HG02571 (cell line): ENCODE measurements at regions not wholly inside any gene's neighbourhood (a gene's known extent, or its start where the extent isn't known, plus 50 kb on each side); places are given as distances from the start of the nearest gene placed in this dataset.
"Not testable (repeated sequence)": the region's sequence is repeated elsewhere in the genome, so short reads cannot be mapped to it uniquely, and the experiment has no call there.

Experiments
- ATAC-seq: cut with Tn5 transposase; IDR thresholded peaks from one replicate; pipeline ENCODE4 v1.9.1; 2021; ENCODE audit warnings: mild to moderate bottlenecking, moderate library complexity; ENCODE audit not compliant: unreplicated experiment

DNA sequence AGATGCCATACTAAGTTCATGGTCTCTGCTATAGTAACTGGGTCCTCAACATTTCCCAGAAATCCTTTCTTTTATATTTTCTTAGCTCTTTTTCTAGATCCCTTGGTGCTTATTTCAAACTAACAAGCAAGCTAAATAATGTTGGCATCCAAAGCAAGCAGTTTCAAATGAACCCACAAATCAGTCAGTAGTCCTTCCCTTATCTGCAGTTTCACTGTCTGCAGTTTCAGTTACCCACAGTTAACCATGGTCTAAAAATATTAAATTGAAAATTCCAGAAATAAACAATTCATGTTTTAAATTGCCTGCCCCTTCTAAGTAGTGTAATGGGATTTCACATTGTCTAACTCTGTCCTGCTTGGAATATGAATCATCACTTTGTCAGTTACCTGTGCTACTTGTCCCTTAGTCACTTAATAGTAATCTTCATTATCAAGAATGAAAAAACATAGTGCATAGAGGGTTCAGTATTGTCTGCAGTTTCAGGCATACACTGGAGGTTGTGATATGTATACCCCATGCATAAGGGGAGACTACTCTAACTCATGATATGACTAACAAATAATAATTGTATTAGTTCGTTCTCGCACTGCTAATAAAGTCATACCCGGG lies 633.7 kb downstream of the MECOM start:
- no peak for ATAC-seq

DNA sequence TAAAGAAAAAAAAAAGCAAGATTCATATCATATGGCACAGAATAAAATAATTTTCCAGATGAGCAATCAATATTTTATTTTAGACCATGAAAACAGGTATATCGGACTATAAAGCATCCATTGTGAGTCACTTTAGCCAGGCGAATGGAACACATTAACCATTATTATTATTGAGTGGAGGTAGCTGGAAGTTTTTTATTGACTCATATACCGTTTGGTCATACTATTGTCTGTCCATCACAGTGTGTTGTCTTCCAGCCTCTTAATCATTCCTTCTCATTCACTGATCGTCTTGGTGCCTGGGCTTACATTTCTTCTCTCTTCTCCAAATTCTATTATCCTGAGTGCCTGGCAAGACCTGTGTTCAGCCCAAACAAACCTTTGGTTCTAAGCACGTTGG lies 634.8 kb downstream of the MECOM start:
- ATAC-seq: no peak

DNA sequence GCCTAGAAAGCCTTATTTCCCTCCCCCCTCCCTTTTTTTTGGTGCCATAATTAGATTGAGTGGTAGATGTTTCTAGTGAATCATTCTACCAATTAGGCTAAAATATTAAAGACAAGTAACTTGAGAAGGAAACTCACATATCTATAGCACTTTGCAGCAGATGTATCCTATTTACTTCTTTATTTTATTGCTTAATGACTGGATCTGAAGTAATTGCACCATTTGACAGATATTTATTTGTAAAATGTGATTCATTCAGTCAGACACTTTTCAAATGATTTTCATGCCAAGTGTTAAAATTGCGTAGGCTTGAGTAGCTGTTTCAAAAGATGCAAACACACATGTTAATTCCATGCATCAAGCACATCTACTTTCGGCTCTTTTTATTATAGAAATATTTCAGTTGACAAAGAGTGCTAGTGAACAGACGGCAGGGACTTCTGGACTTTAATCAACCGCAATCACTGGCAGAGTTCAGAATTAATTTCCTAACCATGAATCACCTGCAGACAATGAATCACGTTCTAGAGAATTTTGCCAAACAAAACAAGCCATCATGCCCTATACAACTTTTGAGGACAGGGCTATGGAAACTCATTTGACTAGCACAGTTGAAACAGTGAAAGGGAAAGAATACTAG lies 636.8 kb downstream of the MECOM start:
- no peak for ATAC-seq

DNA sequence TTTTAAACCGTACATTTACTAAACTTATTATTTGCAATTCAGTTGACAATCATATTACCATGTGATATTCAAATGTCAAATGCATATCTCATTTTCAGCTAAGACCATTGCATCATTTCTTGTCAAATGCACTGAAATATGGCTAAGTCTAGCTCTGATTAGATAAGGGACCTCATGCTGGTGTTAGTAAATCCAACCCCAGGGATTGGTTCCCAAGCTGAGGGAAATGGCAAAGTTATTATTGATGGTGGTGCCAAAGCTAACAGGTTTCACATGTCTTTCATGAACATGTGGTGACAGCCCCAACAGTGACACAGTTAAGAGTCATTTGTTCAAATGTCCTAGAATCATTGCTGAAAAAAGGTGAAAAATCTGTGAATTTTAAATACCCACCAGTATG lies 641.1 kb downstream of the MECOM start:
- ATAC-seq: no peak

DNA sequence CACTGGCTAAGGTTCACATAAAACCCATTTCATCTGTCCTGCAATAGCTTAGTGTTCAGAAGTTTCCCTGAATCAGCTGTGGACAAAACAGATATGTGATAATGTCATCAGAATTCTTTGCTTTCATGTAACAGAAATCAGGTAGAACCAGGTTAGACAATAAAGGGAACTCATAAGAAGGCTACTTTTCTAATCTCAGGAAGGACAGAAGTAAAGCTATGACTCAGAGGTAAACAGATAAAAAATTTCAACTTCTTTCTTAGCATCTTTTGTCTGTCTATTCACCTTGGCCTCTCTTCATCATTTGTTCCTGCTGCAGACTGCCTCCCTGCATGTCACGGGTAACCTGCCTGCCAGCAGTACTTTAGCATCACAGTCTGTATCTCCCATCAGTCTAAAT lies 643.1 kb downstream of the MECOM start:
- no peak for ATAC-seq

DNA sequence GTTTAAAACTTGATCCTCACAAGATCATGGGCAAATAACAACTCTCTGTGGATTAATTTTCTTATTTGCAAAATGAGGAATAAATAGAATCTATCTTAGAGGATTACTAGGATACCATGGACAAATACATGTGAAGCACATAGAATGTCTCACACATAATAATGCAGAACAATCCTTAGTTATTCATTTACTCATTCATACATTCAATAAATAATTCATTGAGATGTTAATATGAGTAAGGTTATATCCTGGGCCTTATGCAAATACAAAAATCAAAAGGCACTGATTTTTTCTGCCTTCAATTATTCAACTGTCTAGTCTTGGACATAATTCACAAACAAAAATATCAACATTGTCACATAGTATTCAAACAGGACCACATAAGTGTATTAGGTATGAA lies 654.1 kb downstream of the MECOM start:
- no peak for ATAC-seq

DNA sequence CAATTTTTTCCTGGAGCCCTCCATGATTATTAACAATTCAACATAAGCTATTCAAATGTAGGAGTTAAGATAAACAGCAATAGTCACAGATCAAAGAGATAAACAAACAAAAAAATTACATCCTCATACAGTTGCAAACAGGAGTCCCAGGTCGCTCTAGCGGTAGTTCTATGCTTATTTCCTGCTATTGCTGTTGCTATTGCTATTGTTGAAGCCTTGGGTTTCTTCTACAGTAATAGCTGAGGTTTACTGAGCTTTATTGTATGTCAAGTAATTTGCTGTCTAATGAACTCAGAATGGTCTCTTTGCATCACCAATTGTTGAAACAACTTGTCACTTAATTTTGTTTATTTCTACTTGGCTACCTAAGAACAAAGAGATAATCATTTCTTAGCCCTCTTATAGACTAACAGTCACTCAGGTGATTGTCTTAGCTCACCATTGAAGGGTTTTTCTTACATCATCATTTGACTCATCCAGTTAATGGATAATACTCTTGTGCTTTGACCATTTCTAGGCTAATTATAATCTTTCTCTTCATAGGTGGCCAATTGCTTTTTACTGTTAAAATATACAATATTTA lies 654.6 kb downstream of the MECOM start:
- no peak for ATAC-seq

DNA sequence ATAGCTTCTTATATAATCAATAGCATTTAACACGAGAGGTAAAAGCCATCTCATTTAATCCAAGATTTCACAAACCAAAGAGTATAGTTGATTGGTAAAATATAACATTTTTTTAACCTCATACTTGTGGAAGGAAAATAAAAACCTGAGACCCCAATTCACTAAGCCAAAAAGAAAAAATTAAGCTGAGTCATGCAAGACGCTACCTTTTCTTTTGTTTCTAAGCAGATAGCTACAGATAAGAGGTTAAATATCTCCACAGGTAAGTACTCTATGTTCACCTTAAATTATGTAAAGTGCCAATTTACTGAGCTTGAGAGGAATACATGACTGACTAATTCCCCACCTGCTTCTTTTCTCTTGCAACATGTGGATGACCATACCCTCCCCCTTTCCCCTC lies 656.4 kb downstream of the MECOM start:
- ATAC-seq: no peak

DNA sequence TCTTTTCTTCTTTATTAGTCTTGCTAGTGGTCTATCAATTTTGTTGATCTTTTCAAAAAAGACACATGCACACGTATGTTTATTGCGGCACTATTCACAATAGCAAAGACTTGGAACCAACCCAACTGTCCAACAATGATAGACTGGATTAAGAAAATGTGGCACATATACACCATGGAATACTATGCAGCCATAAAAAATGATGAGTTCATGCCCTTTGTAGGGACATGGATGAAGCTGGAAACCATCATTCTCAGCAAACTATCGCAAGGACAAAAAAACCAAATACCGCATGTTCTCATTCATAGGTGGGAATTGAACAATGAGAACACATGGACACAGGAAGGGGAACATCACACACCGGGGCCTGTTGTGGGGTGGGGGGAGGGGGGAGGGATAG lies 657.1 kb downstream of the MECOM start:
- ATAC-seq: not testable (repeated sequence)

DNA sequence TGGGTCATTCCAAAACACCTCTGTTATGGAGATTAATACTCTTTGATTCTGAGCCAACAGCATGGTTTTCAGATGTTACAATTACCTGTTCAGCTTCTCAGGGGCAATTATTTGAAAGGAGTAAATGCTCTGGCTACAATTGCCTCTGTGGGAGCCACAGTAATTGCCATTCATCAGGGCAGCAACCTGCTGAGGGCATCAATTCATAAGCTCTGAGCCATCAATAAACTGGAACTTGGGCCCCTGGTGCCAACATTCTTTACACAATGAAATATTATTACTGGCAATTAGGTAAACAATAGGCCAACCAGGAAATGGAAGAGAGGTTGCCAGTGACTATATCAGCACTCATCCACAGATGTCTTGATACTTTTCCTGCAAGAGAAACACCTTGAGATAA lies 660.8 kb downstream of the MECOM start:
- ATAC-seq: no peak

DNA sequence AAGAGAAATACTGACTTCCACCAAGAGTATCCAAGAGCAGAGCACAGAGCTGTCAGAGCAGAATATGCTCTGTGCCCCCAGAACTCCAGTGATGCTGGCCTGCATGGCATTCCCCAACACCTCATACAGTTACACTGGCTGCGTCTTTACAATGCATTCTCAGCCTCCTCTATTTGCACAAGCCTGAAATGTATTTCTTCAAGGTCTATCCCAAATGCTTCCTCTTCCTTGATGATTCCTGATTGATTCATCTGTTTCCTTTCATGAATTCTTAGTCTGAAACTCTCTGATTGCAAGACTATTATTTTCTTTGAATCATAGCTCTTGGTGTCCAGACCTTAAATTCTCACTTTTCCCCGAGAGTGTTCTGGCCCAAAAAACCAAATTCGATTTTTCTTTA lies 664.7 kb downstream of the MECOM start:
- no peak for ATAC-seq

DNA sequence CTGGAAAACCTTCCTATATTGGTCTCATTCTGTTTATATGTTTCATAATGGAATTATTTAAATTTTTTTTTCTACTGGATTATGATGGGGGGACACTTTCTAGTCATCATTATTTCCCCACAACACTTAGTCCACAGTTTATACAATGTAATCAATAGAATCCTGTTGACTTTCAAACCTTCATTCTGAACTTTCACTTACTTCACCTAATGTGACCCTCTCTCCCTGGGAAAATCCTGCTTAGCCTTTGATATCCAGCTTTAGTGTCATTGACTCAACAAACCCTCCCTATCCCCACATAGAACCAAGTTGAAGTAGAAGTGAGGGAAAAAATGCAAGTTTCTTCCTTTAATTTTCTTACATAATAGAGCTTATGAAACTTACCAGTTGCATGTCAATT lies 666.0 kb downstream of the MECOM start:
- no peak for ATAC-seq

DNA sequence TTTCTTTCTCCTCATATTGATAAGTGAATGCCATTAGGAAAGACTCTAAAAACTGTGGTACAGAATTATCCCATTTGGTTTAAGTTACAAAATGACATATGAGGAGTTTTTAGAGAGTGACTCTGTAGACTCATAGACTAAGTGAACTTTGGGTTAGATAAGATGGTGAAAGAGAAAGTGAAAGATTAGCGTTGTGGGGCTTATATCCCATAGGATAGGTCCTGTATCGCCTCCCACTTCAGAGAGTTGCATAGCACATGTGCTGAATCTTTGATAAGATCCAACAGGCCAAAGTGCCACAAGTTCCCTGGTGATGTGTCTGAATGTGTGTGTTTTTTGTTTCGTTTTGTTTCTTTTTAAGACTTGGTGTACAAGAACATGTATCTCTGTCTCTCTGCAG lies 666.9 kb downstream of the MECOM start:
- ATAC-seq: no peak

DNA sequence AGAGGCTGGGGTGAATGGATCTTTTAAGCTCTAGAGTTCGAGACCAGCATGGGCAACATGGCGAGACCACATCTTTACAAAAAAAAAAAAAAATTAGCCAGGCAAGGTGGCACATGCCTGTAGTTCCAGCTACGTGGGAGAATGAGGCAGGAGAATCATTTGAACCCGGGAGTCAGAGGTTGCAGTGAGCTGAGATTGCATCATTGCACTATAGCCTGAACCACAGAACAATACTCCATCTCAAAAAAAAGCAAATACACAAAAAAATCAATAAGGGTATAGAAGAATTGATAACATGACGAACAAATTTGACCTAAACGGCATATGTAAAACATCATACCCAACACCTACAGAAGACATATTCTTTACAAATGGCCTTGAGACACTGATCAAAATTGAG lies 668.4 kb downstream of the MECOM start:
- no peak for ATAC-seq

DNA sequence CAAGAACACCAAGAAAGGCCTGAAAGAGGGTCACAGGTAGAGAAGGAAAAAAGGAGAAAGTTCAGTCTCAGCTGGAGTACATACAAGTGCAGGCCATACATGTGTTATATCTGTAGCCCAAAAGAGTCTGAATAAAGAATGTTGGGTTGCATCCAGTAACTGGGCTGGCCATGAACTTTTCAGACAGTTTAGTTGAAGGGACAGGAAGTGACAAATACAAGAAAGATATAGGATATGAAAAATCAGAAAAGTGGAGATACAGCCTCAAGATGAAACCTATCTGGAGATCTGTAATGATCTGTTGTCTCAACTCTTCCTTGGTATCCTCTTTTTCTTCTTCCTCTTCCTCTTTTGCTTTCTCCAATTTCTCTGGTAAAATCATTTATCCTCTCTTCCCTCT lies 671.7 kb downstream of the MECOM start:
- no peak for ATAC-seq

DNA sequence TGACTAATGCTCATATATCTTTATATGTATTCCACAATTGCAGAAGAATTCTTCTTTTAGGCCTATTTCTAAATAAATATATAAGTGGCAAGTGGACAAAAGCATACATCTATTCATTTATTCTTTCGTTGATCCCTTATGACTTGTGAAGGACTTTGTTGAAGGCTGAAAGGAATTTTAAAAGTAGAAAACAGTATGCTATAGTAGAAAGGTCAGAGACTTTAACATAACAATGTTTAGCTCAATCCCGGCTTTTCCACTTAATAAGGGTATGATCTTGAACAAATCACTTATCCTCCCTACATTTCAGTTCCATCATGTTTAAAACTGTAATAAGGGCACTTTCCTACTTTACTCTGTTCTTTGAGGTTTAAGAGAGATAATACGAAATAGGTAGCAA lies 672.9 kb downstream of the MECOM start:
- ATAC-seq: no peak

DNA sequence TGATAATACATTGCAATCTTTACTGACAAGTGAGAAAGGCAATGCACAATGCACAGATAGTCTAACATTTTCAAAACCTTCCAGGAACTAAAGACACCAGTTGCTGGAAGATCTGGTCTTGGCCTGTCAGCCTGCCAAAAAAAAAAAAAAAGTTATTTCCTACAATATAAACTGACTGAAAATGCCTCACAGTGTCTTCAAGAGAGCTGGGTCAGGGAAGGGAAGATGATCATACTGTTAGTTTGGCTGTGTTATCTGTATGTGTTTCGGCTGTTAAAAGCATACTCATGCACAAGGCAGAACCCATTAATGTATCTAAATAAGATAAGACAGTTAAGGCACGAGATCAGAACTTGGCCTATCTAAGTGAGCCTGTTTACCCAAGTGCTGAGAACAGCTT lies 673.4 kb downstream of the MECOM start:
- no peak for ATAC-seq

DNA sequence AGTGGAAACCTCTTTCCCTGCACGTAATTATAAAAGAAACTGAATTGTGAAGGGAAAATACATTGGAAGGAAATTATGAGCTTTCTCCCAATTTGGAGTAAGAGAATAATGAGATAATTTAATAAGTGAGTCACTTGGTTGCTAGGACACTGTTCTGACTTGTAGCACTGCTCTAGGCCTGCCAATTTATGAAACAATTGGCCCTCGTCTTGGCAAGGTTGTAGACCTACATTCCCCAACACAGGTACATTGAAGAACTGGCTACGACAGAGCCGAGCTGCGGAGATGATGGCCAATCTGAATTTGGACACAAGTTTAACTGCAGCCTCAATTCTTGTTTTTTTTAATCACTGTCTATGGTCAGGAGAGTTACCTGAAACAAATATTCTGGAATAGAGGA lies 674.1 kb downstream of the MECOM start:
- no peak for ATAC-seq

DNA sequence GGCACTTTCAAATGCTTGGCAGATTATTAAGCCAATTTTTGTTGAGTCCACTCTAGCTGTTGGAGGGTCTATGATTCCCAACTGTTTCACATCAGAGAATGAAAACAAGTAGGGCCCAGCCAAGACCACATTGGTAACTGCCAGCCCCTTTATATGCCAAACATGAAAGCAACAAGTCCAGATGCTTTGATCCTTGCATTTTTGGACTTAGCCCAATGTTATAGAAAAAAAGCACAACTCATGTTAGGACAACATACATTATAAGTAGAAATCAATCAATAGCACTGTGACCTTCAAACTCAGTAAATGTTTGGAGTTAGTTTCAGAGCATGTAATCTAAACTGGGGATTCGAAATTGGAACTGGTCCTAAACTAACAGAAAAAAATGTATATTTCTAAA lies 674.7 kb downstream of the MECOM start:
- ATAC-seq: no peak

DNA sequence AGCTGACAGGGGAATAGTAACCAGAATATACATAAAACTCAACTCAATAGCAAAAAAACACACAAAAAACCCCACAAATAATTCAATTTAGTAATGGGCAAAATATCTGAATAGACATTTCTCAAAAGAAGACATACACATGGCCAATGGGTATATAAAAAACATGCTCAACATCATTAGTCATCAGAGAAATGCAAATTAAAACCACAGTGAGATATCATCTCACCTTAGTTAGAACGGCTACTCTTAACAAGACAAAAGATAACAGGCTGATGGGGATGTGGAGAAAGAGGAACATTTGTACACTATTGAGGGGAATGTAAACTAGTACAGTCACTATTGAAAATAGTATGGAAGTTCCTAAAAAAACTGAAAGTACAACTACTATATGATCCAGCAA lies 678.6 kb downstream of the MECOM start:
- ATAC-seq: no peak

DNA sequence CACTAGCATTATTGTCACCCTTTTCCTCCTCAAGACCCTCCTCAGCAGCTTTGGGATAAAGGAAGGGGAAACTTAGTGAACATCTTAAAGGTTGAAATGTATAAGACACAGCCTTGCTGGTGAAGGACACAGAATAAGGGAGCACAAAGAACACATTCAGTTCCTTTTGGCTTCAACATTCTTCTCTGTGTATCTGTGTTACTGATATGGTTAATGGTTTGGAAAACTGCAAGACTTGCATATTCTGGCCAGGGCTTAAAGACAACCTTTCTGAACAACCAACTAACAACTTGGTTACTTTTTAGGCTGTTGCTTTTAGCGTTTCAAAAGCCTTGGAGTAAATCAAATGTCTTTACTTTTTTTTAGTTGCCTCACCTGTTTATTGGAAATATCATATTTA lies 680.5 kb downstream of the MECOM start:
- no peak for ATAC-seq

DNA sequence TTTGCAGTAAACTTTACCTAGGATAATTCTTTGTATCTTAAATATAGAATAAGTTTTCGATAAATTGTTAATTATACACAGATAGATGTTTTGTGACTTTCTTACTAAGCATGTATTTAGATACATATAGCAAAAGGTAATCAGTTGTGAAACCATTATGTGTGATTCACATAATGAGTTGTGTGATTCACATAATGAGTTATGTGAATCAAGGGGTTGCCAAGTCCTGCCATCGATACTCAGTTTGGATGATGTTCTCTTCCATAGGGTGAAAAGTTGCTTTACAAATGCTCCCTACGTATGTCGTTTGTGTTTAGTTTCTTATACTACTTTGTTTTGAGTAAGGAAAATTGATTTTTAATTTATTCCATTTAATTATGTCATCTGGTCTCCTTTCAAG lies 682.1 kb downstream of the MECOM start:
- no peak for ATAC-seq
